NOMO-1 treated with DMSO at 0.1 percent for 48 hours (cell line): ENCODE measurements at regions not wholly inside any gene's neighbourhood (a gene's known extent, or its start where the extent isn't known, plus 50 kb on each side); places are given as distances from the start of the nearest gene placed in this dataset.

Experiments used
- DNase-seq: peaks from one replicate; lab custom pipeline; 2025; ENCODE audit not compliant: unreplicated experiment; lab: John Stamatoyannopoulos, UW

DNA sequence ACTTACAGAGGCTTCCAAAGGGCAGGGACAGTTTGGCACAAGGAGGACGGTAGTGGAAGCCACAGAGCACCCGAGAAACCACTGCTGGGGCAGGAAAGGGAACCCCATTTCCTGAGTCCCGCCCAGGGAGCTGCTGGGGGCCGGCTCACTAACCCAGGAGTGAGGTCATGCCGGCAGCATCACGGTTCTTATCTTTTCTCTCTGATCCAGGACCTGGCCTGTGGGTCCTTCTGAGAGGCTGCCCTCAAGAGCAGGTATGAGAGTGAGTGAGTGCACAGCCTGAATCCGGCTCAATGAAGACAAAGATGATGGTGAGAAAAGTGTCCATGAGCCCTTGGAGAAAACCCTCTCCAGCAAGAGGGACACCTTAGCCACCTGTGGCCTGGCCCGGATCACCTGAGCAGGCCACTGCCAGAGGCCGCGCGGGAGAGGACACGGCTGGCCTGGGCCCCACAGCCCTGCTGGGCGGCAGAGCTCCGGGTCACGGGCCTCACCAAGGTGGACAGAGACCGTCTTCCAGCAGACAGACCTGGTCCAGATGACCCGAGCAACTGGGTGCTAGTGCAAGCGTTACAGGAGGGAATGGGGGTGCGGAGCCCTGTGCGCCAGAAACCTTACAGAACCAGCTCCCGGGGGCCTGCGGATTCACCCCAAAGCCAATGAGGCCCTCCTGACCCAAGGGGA, 94.9 kb downstream of the RIPK4 start:
- no peak for DNase-seq

DNA sequence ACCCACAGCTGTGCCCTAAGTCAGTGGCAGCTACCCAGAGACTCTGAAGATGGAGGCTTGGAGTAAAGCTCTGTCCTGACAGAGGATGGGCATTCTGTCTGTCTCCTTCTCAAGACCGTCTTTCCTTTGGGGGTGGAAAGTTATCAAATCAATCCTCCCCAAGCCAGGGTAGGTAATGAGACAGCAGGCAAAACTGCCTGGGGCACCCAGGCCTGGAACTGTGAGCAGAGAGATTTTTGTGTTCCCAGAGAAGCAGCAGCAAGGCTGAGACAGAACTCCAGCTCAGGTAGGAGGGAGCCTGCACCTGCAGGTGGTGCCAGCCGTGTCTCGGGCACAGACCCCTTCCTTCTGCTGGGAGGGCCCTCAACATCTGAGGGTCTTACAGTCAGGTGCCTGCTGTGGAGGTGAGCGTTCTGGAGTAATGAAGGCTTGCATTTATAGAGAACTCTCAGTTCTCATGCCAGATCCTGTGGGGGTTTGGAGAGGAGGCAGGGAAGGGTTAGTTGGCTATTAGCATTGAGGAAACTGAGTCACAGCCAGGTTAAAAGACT, 95.6 kb downstream of the RIPK4 start:
- DNase-seq: no peak

DNA sequence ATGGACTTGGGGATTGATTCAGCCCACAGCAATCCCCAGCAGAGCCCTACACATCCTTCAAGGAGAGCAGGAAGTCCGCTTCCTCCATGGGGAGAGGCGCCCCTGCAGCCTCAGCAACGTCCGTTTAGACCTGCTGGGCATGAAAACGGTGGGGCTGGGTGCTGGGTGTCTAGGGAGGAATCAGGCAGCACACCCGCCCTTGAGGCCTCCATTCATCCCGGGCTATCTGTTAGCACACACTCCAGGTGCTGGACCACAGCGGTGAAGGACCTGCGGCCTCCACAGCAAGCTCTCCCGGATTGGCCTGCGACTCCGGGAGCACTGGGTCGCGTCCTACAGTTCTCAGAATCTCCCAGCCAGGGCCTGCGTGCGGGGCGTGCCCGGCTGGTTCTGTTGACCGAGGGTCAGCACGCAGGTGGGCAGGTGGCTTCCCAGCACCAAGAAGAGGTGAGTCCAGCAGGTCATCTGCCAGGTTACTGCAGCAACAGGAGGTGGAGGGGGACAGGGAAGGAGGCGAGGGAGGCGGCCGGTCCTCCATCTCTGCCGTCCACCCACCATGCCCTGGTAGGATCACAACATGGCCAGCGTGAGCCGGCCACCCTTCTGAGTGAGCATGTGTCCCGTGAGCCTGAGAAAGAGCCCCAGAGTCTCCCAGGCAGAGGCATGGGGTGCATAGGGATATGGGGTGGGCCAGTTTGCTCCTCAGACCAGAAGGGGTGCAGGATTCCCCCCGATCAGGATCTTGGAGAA, 96.6 kb downstream of the RIPK4 start:
- DNase-seq: no peak

DNA sequence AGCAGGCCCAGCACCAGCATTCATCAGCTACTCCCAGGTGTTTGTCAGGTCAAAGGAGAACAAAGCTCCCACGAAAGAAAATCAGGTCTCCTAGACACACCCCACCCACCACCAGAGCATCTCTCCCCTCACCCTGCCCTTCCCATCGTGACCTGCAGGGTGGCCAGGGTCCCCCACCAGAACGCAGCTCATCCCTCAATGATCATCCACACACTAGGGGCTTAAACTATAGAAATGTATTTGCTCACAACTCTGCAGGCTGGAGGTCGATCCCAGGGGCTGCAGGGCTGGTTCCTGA, 97.4 kb downstream of the RIPK4 start:
- no peak for DNase-seq

DNA sequence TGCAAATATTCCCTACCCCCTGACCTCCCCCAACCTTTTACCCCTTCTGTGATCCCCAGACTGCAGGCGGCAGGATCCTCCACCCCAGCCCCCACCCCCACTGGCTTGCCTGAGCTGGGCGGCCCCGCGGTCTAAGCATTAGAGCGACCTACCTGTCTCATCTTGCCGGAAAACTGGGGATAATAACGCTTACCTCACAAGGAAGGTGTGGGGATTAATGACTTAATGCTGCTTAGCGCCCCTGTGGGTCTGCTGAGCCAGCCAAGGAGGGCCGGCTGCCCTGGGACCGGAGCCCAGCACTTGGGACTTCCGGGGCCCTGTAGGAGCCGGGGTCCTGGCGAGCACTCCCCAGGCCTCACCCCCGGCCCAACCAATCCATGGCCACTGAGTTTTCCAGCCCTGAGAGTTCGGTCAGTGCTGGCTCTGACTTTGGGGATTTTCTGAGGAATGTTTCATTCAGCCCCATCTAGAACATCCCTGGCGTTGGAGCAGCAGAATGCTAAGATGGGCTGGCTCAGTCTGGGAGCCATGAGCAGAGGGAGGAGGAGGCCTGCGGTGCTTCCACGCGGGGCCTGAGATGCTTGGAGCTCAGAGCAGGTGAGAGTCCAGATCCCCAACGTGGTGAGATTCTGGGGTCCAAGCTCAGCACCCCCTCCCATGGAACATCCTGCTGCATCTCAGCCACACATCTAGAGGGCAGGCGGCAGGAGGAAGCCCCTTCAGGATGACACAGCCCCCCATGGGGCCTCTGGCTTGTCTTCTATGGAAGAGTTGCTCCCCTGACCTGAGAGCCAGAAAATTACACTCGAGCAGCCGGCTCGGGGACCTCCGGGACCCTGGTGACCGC, 97.9 kb downstream of the RIPK4 start:
- no peak for DNase-seq

DNA sequence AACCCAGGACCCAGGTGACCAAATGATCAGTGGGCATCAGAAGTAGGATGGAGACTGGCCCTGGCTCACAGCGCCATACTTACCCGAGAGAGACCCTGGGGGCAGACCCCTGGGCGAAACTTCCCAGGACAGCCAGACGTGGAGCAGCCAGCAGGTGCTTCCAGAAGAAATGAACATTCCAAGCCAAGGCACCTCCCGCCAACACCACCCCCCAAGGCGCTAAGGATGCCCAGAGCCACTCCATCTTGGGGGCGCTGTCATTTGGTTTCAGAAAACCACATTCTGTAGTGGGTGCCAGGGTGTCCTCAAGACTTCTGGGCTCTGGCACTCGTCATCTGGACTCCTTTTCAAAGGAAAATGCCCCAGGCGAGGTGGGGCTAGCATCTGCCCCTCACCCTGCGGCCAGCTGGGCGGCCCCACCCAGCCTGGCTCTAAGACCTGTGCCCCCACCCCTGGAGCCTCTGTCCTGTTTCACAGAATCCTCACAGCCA, 98.8 kb downstream of the RIPK4 start:
- no peak for DNase-seq

DNA sequence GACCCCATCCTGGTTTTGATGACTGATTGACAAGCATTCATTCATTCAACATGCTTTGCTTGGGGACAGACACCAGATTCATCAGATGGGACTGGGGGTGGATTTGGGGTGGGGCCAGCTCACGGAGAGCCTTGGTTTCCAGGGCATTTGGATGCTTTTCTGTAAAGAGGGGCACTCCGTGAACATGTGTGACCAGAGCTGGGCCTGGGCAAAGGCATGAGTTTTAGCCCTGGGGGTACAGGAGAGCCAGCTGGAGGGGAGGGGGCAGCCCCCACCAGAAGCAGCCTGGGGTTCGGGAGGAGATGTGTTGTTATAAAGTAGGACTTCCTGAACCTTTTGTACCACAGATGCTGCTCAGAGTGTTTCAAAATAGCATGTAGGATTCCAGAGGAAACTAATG, 99.7 kb downstream of the RIPK4 start:
- no peak for DNase-seq

DNA sequence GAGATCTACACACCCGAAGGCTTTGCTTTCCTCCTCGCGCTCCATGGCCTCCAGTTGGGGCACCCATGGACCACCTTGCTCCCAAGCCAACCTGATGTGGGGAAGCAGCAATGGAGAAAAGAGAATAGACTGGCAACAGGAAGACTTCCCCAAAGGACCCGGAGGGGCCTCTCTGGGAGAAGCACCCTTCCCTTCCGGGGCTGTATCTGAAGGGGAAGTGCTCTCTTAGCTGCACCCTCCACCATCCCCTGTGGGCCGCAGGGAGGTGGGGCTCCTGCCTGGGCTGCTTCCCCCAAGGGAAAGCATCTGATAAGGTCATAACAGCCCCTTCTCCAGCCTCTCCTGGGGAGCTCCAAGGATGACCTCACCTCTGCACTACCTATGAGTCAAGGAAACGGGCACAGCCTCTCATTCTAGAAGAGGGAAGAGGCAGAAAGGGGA, 100.2 kb downstream of the RIPK4 start:
- no peak for DNase-seq

DNA sequence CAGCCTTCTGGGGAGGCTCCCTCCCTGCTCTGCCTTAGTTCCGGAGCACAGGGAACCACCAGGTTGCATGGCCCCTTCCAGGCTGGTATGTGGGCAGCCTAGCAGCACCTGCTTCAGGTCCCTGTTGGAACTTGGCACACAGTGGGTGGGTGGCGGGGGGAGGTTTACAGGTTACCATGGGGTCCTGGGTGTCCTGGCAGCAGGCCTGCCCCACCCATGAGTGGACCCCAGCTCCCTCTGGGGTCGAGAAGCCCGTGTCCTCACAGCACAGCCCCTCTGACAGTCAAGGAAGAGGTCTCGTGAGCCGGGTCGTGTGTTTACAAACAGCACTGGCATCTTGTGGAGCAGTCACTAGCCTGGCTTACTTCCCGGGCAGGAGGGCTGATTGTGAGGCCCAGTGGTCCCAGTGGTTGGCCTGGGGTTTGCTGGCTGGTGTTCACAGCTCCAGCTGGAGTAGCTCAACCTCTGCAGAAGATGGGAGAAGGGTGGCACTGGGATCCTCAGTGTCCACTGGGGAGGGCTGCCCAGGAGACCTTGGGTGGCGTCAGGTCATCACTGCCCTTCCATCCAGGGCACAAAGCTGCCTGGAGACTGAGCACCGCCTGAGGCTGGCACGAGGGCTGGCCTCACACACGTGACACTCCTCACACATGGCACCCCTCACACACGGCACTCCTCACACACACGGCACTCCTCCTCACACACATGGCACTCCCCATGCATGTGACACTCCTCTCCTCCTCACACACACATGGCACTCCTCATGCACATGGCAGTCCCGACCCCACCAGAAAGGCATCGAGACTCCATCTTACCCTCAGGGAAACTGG, 100.9 kb downstream of the RIPK4 start:
- no peak for DNase-seq

DNA sequence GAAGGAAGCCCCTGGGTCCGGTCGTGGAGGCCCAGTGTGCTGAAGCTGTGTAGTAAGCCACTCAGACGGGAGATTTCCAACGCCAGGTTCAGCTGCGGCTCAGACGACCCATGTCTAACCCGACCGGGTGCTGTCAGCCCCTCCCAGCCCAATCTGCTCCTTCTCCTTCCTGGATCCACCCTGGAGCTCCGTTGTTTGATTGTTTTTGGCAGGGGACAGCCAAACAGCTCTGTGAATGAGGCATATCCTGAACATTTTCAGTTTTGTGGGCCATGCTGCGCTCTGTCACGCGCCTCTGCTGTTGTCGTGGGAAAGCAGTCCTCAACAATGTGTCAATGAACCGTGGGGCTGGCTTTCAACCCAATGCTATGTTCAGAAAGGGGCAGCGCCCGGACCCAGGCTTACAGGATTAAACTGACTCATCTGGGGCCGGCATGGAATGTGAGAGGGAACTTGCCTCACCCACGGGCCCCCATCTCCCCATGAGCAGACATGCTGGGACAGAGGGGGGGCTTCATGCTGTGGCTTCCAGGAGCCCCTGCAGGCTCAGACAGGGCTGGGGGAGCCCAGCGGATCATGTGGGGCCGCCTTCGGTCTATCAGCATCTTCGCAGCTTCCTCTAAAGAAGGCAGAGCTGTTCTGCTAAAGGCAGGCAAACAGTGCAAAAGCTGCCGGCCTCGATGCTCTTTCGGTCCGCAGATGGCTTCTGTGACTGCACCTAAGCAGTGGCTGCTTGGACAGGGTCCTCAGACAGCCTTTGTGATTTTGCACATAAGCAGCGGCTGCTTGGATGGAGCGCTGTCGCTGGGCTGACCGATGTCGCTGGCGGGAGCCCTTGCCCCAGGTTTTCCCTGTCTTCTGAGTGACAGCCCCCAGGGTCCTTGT, 101.7 kb downstream of the RIPK4 start:
- no peak for DNase-seq

DNA sequence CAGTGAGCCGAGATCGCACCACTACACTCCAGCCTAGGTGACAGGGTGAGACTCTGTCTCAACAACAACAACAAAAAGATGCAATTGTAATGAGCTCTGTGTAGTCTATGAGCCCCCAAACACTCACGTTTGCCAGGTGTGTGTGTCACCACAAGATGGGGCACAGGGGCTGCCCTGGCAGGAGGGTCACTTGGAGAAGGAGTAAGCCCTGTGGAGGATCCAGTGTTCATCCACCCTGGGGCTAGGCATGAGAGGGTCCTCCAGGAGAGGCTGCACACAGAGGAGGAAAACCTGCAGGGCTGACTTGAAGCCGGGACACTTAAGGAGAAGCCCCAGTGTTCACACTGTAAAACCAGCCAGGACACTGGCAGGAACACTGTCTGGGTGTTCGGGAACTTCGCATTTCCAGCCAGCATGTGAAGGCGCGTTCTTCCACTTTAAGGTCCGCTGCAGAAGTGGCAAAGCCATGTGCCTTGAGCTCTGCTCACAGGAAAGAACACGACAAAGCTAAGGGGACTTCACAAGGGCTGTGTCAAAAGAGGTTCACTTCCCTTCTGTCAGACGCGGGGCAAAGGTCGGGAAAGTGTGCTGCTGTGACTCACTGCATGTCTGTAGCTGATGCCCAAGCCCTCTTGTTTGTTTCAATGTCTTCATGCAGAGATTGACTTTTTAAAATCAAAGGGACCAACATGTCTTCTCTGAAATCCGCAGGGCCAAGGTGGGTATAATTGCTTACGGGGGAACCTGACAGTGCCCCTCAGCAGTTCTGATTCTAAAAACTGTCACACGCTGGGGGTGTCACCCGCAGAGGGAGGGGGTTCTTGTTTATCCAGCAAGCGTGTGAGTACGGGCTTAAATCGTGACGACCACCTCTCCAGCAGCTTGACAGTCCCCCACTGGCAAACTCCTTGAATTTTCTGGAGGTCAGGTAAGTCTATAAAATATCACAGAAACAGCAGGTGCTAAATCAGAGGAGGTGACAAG, 102.8 kb downstream of the RIPK4 start:
- peak; percentile 96 for DNase-seq

DNA sequence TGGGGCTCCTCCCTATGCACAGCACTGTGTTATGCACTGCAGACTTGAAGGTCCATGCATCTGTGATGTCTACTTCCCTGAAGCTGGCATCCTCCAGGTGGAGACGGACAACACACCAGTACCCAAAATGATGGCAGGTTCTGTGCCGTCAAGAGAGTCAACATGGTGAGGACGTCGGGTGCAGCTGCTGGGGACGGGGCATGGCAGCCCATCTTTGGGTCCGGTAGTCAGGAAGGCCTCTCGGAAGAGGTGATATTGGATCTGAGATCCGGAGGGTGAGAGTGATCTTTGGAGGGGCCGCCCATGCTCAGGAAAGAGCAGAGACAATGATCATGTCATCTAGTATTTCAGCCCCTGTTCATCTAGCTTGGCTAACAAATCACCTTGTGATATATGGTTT, 104.1 kb downstream of the RIPK4 start:
- DNase-seq: no peak

DNA sequence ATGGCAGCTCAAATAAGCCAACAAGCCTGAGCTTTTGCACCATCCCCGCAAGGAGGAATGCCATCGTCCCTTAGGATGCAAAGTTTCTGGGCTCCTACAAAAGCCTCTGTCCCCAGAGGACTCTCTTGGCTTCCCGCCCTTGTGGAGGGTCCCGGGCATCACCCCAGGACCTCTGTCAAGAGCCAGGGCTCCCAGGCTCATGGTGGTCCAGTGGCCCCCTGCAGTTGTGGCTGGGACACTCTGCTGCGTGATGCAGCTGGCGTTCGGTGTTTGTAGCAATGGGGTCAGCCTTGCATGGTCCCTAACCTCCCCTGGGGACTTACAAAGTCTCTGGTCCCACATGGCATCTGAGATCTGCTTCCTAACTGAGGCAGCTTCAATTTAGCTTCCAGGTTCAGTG, 104.7 kb downstream of the RIPK4 start:
- no peak for DNase-seq

DNA sequence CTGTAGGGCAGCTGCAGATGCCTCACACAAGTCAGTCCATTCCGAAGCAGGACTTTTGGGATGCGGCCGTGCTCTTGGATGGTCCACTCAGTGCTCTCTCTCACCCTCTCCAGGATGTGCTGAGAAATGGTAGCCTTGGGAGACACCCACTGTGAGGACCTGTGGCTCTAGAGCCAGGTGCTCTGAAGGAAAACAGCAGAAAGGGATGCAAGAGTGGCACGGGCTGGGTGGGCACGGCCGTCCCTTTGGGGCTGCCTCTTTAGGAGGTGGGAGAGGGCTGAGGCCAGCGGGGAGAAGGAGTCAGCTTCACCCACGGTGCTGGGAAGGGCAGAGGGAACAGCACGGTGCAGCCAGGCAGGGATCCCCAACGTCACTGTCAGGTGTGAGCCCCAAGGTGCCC, 106.1 kb downstream of the RIPK4 start:
- DNase-seq: no peak

DNA sequence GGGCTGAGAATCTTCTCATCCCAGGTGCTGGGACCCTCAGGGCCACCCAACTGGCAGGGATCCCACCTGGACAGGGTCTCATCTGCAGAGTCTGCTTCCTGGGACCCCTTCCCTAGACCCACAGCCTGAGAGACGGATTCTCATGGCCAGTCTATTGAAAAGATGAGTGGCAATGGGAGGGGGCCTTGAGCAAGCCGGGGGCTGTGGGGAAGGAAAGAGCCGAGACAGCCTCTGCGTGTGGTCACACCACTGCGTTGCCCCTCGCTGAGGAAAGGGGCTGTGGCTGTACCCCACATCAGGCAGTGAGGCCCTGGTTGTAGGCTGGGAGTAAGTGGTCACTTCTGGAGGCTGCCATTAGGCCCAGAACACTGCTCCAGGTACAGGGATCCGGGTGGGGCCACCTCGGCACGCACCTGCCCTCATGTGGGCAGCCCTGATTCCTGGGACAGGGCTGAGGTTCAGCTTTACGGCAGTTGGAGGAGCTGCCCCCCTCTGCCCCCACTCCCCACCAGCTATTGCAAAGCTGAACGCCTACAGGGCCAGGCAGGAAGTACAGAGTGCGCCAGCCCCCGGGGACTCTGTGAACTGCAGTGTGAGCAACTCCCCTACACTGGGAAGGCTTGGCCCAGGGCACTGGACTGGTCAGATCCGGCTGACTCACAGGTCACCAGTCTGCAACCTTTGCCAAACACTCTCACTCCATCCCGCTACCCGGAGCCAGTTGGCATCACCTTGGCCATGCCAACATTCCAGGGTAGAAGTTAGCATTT, 106.9 kb downstream of the RIPK4 start:
- no peak for DNase-seq

DNA sequence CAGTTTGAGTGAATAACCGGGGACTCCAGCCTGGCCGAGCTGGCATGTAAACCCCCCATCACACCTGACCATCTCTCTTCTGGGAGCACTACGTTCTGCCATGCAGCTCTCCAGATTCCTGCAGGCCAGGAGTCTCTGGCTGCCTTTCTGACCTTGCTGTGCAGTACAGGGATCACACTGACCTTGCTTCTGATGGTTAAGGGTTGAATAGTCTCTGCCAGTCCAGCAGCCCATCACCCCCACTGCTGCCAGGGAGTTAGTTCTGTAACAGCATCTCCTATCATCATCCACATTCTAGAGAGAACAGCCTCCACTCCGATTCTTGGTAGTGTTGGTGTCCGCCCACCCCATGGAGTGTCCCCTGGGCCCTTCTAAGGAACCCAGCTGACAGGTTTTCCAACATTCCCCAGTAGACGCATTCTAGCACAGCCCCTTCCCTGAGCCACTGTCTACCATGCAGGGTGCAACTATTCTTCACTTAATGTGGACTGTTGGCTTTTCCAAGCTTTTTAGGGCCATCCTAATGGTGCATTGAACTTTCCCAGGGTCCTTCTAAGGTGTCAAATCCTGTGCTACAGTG, 109.8 kb downstream of the RIPK4 start:
- DNase-seq: no peak

DNA sequence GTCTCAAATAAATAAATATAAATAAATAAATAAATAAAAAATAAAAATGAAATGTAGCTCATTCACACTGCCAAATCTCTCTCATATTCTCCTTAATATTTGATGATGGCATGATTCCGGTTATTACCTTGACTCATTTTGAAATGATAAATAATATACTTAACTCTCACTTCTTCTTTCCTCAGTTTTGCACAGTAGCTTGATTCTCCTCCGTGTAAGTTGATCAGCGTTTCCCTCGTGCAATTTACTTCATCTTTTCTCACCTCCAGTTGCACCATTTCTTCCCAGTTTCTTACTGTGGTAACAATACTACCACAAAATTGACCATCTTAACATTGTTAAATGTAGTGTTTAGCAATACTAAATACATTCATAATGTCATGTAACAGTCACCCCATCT, 111.6 kb downstream of the RIPK4 start:
- DNase-seq: peak; percentile 73
